SK-MEL-5 (cell line): ENCODE measurements at regions not wholly inside any gene's neighbourhood (a gene's known extent, or its start where the extent isn't known, plus 50 kb on each side); places are given as distances from the start of the nearest gene placed in this dataset.
A peak's percentile ranks its signal among the peaks of the same experiment; 100 is the strongest.

Source experiments
- DNase-seq: peaks from one replicate; pipeline ENCODE4 v3.0.0-alpha.2; 2016; ENCODE audit warnings: low read depth, low spot score
- in situ Hi-C: cut with HindIII; loops from 2 replicates; pipeline ENCODE4 v1.10.0; 2016; ENCODE audit warnings: low sequenced_read_pairs, high pct_unique_total_duplicates, low pct_unique_long_range_greater_than_20kb

DNA sequence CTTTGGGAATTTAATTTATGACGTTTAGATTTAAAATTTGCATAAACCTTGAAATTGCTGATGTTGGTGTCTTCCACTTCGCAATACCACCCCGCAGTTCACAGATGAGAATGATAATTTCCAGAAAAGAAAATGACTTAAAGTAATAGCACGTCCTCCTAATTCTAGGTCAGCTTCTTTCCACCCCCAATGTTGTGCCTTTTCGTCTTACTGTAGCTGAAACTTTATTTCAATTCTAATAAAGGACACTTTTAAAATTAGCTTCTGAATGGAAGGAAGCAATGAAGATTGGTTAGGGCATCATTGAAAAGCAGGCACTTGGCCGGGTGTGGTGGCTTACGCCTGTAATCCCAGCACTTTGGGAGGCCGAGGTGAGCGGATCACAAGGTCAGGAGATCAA is 107.4 kb downstream of the MYCN start:
- in situ Hi-C loops, result no loop called here
- no peak for DNase-seq

DNA sequence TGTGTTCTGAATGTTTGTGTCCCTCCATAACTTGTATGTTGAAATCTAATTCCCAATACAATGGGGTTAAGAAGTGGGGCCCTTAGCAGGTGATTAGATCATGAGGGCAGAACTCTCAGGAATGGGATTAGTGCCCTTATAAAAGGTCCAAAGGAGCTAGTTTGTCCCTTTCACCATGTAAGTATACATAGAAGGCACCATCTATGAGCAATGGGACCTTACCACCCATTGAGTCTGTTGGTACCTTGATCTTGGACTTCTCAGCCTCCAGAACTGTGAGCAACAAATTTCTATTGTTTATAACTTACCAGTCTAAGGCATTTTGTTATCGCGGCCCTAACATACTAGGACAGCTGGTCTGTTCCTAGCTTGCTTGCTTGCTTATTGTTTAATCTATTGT is 106.3 kb downstream of the MYCN start:
- DNase-seq, result no peak
- in situ Hi-C loops, result no loop called here

- DNase-seq, result no peak
- in situ Hi-C loops, result no loop called here
These were observed 105.5 kb downstream of the MYCN start for GRCh38 chr2:16045653-16046352.

DNA sequence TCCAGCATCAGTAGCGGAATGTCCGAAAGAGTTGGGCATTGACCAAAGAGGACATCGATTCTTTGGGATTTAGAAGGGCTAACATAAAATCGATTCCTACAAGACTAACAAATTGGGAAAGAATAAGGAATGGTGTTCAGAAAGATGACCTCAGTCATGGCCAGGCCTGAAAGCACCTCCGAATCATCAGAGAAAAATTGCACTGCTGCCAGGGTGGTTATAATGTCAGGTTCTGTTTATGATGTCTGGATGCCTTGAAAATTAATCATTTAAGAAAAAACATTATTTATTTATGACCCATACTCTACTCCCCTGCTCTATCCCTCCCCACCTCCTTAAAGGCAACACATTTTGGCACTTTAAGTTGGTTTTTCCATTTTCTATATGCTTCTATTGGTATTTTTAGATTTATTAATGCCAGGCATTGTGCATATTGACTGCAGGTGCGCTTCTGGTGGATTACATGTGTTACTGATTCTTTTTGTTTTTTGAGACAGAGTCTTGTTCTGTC is 104.7 kb downstream of the MYCN start:
- in situ Hi-C loops, result no loop called here
- no peak for DNase-seq

GRCh38 chr2:16043627-16044026 is 103.3 kb downstream of the MYCN start:
- DNase-seq, result no peak
- in situ Hi-C loops, result no loop called here

GRCh38 chr2:16043192-16043591 is 102.8 kb downstream of the MYCN start:
- DNase-seq, result no peak
- in situ Hi-C loops, result no loop called here

GRCh38 chr2:16042201-16042700 is 101.9 kb downstream of the MYCN start:
- in situ Hi-C loops, result no loop called here
- DNase-seq, result no peak

DNA sequence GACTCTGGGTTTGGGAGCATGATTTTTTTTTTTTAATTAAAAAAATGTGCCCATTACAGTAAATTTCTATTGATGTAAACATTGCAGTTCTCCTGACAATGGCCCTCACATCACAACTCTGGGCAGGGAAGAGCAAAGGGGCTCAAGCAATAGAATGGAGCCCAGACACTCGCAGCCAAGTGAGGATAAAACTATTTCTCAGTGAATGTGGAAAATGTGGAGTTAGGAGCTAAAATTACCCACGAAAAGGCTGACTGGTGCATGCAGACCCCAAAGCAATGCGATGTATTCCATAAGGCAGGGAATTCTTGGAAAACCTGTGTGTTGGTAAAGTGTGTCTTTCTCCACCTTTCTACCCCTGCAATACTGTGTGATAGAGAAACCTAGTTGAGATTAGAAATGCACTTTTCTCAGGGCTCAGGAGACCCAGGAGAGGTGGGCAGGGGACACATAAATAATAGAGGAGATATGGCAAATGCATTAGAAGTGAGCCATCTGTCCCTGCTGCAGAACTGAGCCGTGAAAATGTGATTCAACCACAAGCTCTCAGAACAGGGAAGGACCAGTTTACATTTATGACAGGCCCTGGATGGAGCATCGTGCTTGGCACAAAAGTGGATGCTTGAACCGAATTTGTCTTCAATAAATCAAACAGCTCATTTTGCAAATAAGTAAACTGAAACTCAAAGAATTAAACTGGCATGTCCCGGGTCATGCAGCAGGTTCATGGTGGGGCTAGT is 100.1 kb downstream of the MYCN start:
- no peak for DNase-seq
- in situ Hi-C loops, result no loop called here

DNA sequence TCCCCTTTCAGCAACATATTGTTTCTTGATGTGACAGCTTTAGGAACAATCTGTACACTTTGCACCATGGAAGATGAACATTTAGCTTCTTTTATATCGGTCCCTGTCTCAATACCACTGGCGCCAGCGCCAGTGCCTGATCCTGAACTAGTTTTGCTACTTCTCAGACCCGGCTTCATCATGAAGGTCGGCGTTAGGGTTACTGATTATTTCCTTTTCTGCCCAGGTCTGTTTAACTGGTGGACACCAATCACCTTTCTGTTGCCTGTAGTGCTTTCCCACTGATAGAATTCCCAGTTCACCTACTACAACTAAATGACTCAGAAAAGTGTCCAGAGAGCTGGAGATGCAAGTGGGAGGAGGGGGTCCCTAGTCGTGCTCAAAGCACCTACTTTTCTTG is 99.5 kb downstream of the MYCN start:
- in situ Hi-C loops, result no loop called here
- DNase-seq, result no peak

- in situ Hi-C loops, result no loop called here
- DNase-seq, result no peak
These were observed 98.7 kb downstream of the MYCN start for GRCh38 chr2:16039055-16039454.

- no peak for DNase-seq
- in situ Hi-C loops, result no loop called here
These were observed 98.3 kb downstream of the MYCN start for GRCh38 chr2:16038621-16039020.

DNA sequence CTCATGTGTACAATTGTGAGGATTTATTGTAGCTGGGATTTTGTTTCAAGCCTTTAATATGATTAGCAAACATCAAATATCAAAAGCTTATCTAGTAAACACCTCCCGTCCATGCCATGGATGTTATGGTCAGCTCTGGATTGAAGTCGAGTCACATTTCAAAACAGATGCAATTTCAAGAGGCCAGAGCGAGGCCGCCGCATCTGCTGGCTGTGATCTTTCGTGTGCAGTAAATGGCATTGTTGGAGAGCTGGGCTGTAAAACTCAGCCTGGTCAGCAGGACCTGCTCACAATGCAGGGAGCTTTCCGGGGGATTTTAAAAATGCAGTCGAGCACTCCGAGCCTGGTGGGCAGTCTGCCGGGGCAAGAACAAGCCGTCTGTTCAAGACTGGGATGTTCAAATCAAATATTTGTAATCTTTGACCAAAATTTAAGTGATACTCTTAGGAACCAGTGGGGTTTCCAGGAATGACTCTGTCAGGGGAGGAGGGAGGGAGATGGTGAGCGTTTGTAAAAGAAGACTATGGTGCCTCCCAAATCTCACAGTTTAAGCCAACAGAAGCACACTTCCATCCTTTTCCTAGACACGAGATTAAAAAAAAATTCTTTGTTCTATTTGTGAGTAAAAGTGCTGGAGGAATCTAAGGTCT is 97.6 kb downstream of the MYCN start:
- in situ Hi-C loops, result no loop called here

DNA sequence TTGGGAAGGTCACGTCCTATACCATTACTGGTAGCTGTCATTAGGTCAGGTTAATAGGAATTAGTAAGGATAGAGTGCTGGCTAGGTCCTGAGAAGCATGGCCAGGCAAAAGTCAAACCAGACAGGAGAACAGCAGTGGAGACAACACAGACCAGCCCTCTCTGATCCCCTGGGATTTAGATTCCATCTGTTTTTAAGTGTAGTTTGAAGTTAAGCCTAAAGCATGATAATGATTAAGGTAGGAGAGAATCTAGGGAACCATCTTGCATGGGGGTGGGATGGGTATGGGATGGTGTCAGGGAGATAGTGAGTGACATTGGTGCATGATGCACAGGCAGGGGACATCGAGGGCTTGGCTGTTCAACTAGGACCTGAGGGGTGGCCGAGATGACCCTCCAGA is 96.6 kb downstream of the MYCN start:
- in situ Hi-C loops, result no loop called here
- no peak for DNase-seq

More for the DNA sequence above, 97.6 kb downstream of the MYCN start:
- no peak for DNase-seq

GRCh38 chr2:16035747-16036745 is 95.7 kb downstream of the MYCN start:
- in situ Hi-C loops, result no loop called here

DNA sequence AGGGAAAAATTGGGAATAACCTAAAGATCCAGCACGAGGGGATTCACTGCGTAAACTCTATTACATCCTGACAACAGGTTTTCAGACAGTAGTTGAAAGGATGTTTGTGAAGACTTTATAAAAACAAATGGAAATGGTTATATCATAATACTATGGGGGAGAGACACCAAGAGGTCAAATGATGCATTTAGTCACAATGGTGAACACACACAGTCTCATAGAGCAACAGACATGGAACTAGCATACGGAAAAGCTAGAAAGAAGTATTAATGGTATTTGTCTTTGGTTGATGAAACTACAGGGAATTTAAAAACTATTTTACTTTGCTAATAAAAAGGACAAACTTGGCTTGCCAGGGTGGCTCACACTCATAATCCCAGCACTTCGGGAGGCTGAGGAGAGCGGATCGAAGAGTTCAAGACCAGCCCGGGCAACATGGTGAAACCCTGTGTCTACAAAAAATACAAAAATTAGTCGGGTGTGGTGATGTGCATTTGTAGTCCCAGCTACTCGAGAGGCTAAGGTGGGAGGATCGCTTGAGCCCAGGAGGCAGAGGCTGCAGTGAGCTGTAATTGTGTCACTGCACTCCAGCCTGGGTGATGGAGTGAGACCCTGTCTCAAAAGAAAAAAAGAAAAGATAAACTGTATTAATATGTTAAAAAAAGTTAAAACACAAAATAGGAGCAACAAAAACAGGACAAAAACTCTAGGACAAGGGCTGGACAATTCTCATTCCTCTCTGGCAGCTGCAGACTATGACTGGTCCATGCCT is 94.8 kb downstream of the MYCN start:
- no peak for DNase-seq
- in situ Hi-C loops, result no loop called here

More at GRCh38 chr2:16035747-16036745, 95.7 kb downstream of the MYCN start:
- no peak for DNase-seq

DNA sequence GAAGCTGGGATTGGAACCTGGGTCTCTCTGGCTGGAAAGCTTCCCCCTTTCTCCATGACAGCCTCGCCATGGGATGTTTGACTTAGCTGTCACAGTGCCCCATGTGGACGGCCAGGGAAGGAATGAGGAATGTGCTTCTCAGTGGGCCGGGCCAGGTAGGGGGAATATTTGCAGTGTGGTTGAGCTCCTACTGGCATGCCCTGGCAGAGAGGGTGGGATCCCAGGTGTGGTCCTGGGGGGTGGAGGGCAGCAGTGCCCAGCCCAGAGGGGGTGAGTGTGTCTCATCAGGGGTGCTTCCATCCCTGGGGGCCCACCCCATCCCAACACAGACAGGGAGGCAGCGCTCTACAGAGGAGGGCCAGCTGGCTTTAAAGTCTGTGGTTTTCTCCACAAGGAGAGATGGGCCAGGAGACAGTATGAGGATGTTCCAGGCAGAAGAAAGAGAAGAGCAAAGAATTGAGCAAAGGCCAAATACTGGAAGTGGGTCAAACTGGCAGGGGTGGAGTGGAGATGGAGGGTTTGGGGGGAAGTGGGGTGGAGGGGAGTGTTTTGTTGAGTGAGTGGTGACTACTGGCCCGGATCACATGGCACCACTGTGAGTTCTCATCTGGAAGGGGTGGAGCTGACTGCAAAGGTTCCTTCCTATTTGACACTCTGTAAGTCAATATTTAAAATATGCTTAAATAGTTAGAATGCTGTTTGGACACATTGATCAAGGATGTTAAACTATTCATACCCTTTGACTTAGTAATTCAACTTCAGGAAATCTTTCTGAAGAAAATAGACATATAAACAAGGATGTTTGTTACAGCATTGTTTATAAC is 94.0 kb downstream of the MYCN start:
- DNase-seq, result peak; percentile 52
- in situ Hi-C loops, result no loop called here
